GM23248 (cell line): ENCODE measurements at regions not wholly inside any gene's neighbourhood (a gene's known extent, or its start where the extent isn't known, plus 50 kb on each side); places are given as distances from the start of the nearest gene placed in this dataset.

Experiments
- EZH2 ChIP-seq: fragments of 200-600 bp; sonication (generic); IDR thresholded peaks from 2 replicates; pipeline ENCODE4 v1.6.1; 2018; ENCODE audit warnings: antibody characterized with exemption, mild to moderate bottlenecking; ENCODE audit not compliant: insufficient read depth, poor library complexity, severe bottlenecking
- EZH2phosphoT487 ChIP-seq: fragments of 200-600 bp; sonication (generic); IDR thresholded peaks from 2 replicates; pipeline ENCODE4 v1.6.1; 2018; ENCODE audit warnings: antibody characterized with exemption, moderate library complexity, mild to moderate bottlenecking, low read depth; ENCODE audit not compliant: insufficient read depth

- TF ChIP-seq EZH2 = no peak
- TF ChIP-seq EZH2phosphoT487 = no peak
Measured at GRCh38 chr3:159172473-159172872, 370.6 kb downstream of the MFSD1 start.
